Panc1 (cell line): ENCODE measurements at regions not wholly inside any gene's neighbourhood (a gene's known extent, or its start where the extent isn't known, plus 50 kb on each side); places are given as distances from the start of the nearest gene placed in this dataset.
A peak's percentile ranks its signal among the peaks of the same experiment; 100 is the strongest.

ENCODE experiments used
- ATAC-seq: fragments of 200-7000 bp; cut with Tn5 transposase; 2 replicates; pipeline ENCODE4 v1.9.1; 2020; ENCODE audit warnings: mild to moderate bottlenecking, moderate library complexity
- BruUV-seq: library from RNA; stranded (reverse); fragments of 400-500 nt; replicated peaks from 2 replicates; lab custom pipeline; 2021; lab: Mats Ljungman, UMichigan
- CTCF ChIA-PET: fragments of 300-600 bp; sonication (Branson Sonifier 250); formaldehyde crosslinking; loops from one replicate; lab custom pipeline; 2022; ENCODE audit warnings: antibody characterized with exemption; lab: Charles Lee
- POLR2A ChIA-PET: fragments of 300-600 bp; sonication (Branson Sonifier 250); formaldehyde crosslinking; loops from one replicate; lab custom pipeline; 2022; ENCODE audit warnings: antibody characterized with exemption; lab: Charles Lee
- DNase-seq: peaks from one replicate; pipeline ENCODE4 v3.0.0-alpha.2; 2010; ENCODE audit warnings: low read depth, low spot score
- H3K27ac ChIP-seq: 2 replicates; pipeline ENCODE4 v1.5.1; 2011; ENCODE audit warnings: mild to moderate bottlenecking, low read length, inconsistent platforms
- H3K27me3 ChIP-seq: fragments of 200-500 bp; sonication (Bioruptor generic); 2 replicates; pipeline ENCODE4 v1.6.0; 2014; ENCODE audit warnings: low read length, inconsistent platforms; ENCODE audit not compliant: control insufficient read depth, insufficient read depth
- H3K36me3 ChIP-seq: fragments of 200-500 bp; sonication (Bioruptor generic); 2 replicates; pipeline ENCODE4 v1.5.1; 2014; ENCODE audit warnings: inconsistent platforms, mild to moderate bottlenecking, low read length, moderate library complexity; ENCODE audit not compliant: control insufficient read depth, insufficient read depth
- H3K4me1 ChIP-seq: 2 replicates; pipeline ENCODE4 v1.5.1; 2011; ENCODE audit warnings: inconsistent platforms, mild to moderate bottlenecking, low read length, moderate library complexity; ENCODE audit not compliant: control insufficient read depth, insufficient read depth
- H3K4me3 ChIP-seq, 2 experiments: 2 replicates each; pipeline ENCODE4 v1.5.1; 2011 to 2012; ENCODE audit warnings: low read depth in 2 of 2, low read length in 2 of 2, mild to moderate bottlenecking in 2 of 2, inconsistent platforms in 1 of 2, moderate library complexity in 1 of 2
- H3K9me3 ChIP-seq: fragments of 200-500 bp; sonication (Bioruptor generic); 2 replicates; pipeline ENCODE4 v1.5.1; 2014; ENCODE audit warnings: low read depth, mild to moderate bottlenecking, inconsistent platforms, low read length, moderate library complexity; ENCODE audit not compliant: control insufficient read depth, insufficient read depth
- CTCF ChIP-seq: fragments of 450-650 bp; IDR thresholded peaks from 2 replicates; pipeline ENCODE4 v1.5.1; 2017; ENCODE audit warnings: mild to moderate bottlenecking
- POLR2AphosphoS5 ChIP-seq: IDR thresholded peaks from 2 replicates; pipeline ENCODE4 v1.6.1; 2012; ENCODE audit warnings: mild to moderate bottlenecking, low read depth, low read length, moderate library complexity
- REST ChIP-seq, 2 experiments: IDR thresholded peaks; 2 replicates each; pipeline ENCODE4 v1.6.1; 2011 to 2012; ENCODE audit warnings: low read depth in 2 of 2, control low read depth in 1 of 2, low read length in 1 of 2, mild to moderate bottlenecking in 1 of 2, moderate library complexity in 1 of 2; ENCODE audit not compliant: insufficient read depth in 1 of 2
- SIN3A ChIP-seq: IDR thresholded peaks from 2 replicates; pipeline ENCODE4 v1.6.1; 2012; ENCODE audit warnings: low read depth, mild to moderate bottlenecking, low read length, moderate library complexity, borderline replicate concordance; ENCODE audit not compliant: insufficient read depth
- TCF7L2 ChIP-seq: IDR thresholded peaks from 2 replicates; pipeline ENCODE4 v1.6.1; 2011; ENCODE audit warnings: mild to moderate bottlenecking, low read depth, low read length, inconsistent platforms
- in situ Hi-C: cut with HindIII; loops from 2 replicates; pipeline ENCODE4 v1.10.0; 2016; ENCODE audit warnings: low sequenced_read_pairs, low pct_unique_long_range_greater_than_20kb
- intact Hi-C: fragments of 100-400 bp; cut with micrococcal nuclease; formaldehyde crosslinking; loops from one replicate; pipeline ENCODE4 v1.10.0; 2022; ENCODE audit not compliant: unreplicated experiment

- in situ Hi-C loops (no loop called here), intact Hi-C loops (no loop called here)
- TF ChIP-seq SIN3A (no peak), REST (IDR thresholded peaks at IDR 0.05; ENCODE audit: insufficient read depth in 1 of 2, low read depth in 2 of 2, low read length in 1 of 2) (no peak), CTCF (no peak), POLR2AphosphoS5 (no peak), TCF7L2 (no peak)
- DNase-seq (no peak), ATAC-seq (no peak)
- no peaks in the 10 kb centered on the region for H3K27me3 ChIP-seq
- no peaks in the 10 kb centered on the region for H3K4me1 ChIP-seq
- H3K4me3 ChIP-seq = no peak overlapping the region
- ChIA-PET POLR2A (no interaction called here), CTCF (interaction anchor here (0.8 kb wide), 1 partner anchor 123 kb away, joined by 3 read pairs; no protein-coding TSS in a partner anchor)
- peak overlapping the region; percentile 24; the same call in 1 of the 2 replicates for H3K27ac ChIP-seq
- no peaks in the 10 kb centered on the region for H3K36me3 ChIP-seq
- H3K9me3 ChIP-seq = no peaks in the 10 kb centered on the region
- BruUV-seq = no TSS peak
Measured at GRCh38 chr10:60459701-60460457, 70.2 kb upstream of the ANK3 start.

GRCh38 chr10:60456053-60456452 lies 66.4 kb upstream of the ANK3 start:
- no peaks in the 10 kb centered on the region for H3K9me3 ChIP-seq
- no peak overlapping the region for H3K27ac ChIP-seq
- no peak overlapping the region for H3K4me3 ChIP-seq
- BruUV-seq = no TSS peak
- no peak for ATAC-seq
- CTCF ChIA-PET = no interaction called here
- no peaks in the 10 kb centered on the region for H3K27me3 ChIP-seq
- intact Hi-C loops (no loop called here), in situ Hi-C loops (no loop called here)
- no peak for DNase-seq
- H3K4me1 ChIP-seq = no peaks in the 10 kb centered on the region
- POLR2A ChIA-PET = no interaction called here
- TF ChIP-seq CTCF (no peak; the same call in 1 of the 2 replicates), REST (IDR thresholded peaks at IDR 0.05; ENCODE audit: insufficient read depth in 1 of 2, low read depth in 2 of 2, low read length in 1 of 2) (no peak), POLR2AphosphoS5 (no peak), TCF7L2 (no peak)
- no peaks in the 10 kb centered on the region for H3K36me3 ChIP-seq
